B cell (primary cell): ENCODE measurements at regions not wholly inside any gene's neighbourhood (a gene's known extent, or its start where the extent isn't known, plus 50 kb on each side); places are given as distances from the start of the nearest gene placed in this dataset.

Experiments
- EZH2 ChIP-seq: IDR thresholded peaks from 2 replicates; pipeline ENCODE4 v1.6.1; 2012; ENCODE audit warnings: borderline replicate concordance, low read depth, mild to moderate bottlenecking, moderate library complexity, low read length; ENCODE audit not compliant: insufficient read depth, poor library complexity, severe bottlenecking
- TF ChIP-seq, protein P1 (sequence below): fragments of 200-600 bp; IDR thresholded peaks from one replicate; pipeline ENCODE4 v1.8.0; 2022; ENCODE audit warnings: antibody characterized with exemption, mild to moderate bottlenecking

DNA sequence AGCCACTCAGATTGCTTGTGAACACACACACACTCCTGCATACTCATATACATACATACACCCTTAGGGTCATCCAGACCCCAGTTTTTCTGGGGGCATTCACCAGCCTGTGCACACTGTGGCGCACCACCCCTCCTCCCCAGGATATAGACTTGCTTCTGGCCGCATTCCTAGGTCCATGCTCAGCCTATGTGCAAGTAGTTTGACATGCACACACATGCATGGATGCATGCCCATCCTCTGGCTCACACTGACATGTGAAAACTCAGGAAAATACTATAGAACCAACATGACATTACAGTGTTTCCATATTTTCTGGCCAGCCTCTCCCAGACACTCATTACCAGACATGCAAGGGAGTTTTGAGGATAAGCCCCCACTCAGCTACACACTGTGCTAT lies 79.3 kb upstream of the POLG start:
- TF ChIP-seq, protein P1, sequence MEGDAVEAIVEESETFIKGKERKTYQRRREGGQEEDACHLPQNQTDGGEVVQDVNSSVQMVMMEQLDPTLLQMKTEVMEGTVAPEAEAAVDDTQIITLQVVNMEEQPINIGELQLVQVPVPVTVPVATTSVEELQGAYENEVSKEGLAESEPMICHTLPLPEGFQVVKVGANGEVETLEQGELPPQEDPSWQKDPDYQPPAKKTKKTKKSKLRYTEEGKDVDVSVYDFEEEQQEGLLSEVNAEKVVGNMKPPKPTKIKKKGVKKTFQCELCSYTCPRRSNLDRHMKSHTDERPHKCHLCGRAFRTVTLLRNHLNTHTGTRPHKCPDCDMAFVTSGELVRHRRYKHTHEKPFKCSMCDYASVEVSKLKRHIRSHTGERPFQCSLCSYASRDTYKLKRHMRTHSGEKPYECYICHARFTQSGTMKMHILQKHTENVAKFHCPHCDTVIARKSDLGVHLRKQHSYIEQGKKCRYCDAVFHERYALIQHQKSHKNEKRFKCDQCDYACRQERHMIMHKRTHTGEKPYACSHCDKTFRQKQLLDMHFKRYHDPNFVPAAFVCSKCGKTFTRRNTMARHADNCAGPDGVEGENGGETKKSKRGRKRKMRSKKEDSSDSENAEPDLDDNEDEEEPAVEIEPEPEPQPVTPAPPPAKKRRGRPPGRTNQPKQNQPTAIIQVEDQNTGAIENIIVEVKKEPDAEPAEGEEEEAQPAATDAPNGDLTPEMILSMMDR, result no peak
- no peak for TF ChIP-seq EZH2
